Uterus (tissue), 2 donors: ENCODE measurements at regions not wholly inside any gene's neighbourhood (a gene's known extent, or its start where the extent isn't known, plus 50 kb on each side); places are given as distances from the start of the nearest gene placed in this dataset.

Source experiments
- POLR2A ChIP-seq, 2 donors: fragments of 450-650 bp; IDR thresholded peaks; one replicate each; pipeline ENCODE4 v1.6.1; 2016; ENCODE audit warnings: antibody characterized with exemption in 2 of 2, mild to moderate bottlenecking in 1 of 2, moderate library complexity in 1 of 2
- TF ChIP-seq, protein P1 (sequence below), 4 experiments: fragments of 200-600 bp in 2 of 4; fragments of 450-650 bp in 2 of 4; sonication (generic) in 2 of 4; IDR thresholded peaks; one replicate each; pipeline ENCODE4 v1.5.1; 2016 to 2019; ENCODE audit warnings: antibody characterized with exemption in 4 of 4, mild to moderate bottlenecking in 2 of 4, moderate library complexity in 1 of 4

DNA sequence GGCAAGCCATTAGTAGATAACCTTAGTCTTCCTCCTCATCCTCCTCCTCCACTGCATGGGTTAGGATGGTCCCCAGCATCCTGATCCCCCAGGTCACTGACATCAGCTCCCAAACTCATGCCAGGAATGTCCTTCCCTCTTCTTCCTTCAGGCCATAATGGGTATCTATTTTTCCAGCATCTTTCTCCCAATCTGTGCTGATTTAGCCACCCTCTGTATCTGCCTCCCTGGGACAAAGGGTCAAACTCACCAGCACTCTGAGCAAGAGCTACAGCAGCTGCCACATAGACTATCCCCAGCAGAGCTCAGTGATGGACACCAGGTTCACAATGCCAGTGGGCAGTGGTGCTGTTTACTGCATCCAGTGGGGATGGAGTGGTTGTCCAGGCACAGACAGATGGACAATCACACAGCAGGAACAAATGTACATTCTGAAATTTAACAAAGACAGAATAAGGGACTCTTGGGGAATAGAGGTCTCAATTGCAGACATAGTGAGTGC is 115.2 kb upstream of the TOP3B start:
- no peak for TF ChIP-seq POLR2A (IDR thresholded peaks at IDR 0.05)
- TF ChIP-seq, protein P1, sequence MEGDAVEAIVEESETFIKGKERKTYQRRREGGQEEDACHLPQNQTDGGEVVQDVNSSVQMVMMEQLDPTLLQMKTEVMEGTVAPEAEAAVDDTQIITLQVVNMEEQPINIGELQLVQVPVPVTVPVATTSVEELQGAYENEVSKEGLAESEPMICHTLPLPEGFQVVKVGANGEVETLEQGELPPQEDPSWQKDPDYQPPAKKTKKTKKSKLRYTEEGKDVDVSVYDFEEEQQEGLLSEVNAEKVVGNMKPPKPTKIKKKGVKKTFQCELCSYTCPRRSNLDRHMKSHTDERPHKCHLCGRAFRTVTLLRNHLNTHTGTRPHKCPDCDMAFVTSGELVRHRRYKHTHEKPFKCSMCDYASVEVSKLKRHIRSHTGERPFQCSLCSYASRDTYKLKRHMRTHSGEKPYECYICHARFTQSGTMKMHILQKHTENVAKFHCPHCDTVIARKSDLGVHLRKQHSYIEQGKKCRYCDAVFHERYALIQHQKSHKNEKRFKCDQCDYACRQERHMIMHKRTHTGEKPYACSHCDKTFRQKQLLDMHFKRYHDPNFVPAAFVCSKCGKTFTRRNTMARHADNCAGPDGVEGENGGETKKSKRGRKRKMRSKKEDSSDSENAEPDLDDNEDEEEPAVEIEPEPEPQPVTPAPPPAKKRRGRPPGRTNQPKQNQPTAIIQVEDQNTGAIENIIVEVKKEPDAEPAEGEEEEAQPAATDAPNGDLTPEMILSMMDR (IDR thresholded peaks at IDR 0.05) = no peak
